Activated T-cell treated with anti-CD3 and anti-CD28 coated beads, Interleukin-2, amount 50 U/mL, for 72 hours (primary cell): ENCODE measurements at regions not wholly inside any gene's neighbourhood (a gene's known extent, or its start where the extent isn't known, plus 50 kb on each side); places are given as distances from the start of the nearest gene placed in this dataset.

Experiments
- ATAC-seq, 2 donors: fragments of 150-1000 bp; cut with Tn5 transposase; replicated peaks in 1 of 2; 2 replicates each; pipeline ENCODE4 v1.10.0; 2021; ENCODE audit warnings: moderate library complexity in 2 of 2, mild to moderate bottlenecking in 1 of 2
- DNase-seq, 2 donors: peaks; one replicate each; pipeline ENCODE4 v3.0.0; 2021 to 2022; ENCODE audit warnings: mixed read lengths in 1 of 2
- H3K27ac Mint-ChIP-seq: one replicate; pipeline ENCODE4 v1.8.0; 2022; ENCODE audit warnings: mild to moderate bottlenecking, moderate library complexity, mixed read lengths
- H3K27me3 Mint-ChIP-seq: one replicate; pipeline ENCODE4 v1.8.0; 2022; ENCODE audit warnings: low read depth, mixed read lengths
- H3K36me3 Mint-ChIP-seq, 2 donors: one replicate each; pipeline ENCODE4 v1.8.0; 2022; ENCODE audit warnings: mixed read lengths in 2 of 2, mild to moderate bottlenecking in 1 of 2; ENCODE audit not compliant: insufficient read depth in 2 of 2
- H3K4me1 Mint-ChIP-seq: one replicate; pipeline ENCODE4 v1.8.0; 2022; ENCODE audit warnings: low read depth, mixed read lengths
- H3K4me3 Mint-ChIP-seq, 2 donors: one replicate each; pipeline ENCODE4 v1.8.0; 2022; ENCODE audit warnings: mild to moderate bottlenecking in 2 of 2, mixed read lengths in 2 of 2, moderate library complexity in 2 of 2
- H3K9me3 Mint-ChIP-seq, 2 donors: one replicate each; pipeline ENCODE4 v1.8.0; 2022; ENCODE audit warnings: mixed read lengths in 2 of 2

GRCh38 chr21:16891821-16892220 lies 621.0 kb upstream of the CXADR start:
- DNase-seq (no peak), ATAC-seq (no peak)
- H3K27me3 Mint-ChIP-seq = no peaks in the 10 kb centered on the region
- no peak overlapping the region for H3K27ac Mint-ChIP-seq
- peaks cover 4 to 8% of the 10 kb centered on the region in 2 donors for H3K9me3 Mint-ChIP-seq
- no peaks in the 10 kb centered on the region for H3K36me3 Mint-ChIP-seq
- no peak overlapping the region for H3K4me3 Mint-ChIP-seq
- H3K4me1 Mint-ChIP-seq = no peaks in the 10 kb centered on the region

- DNase-seq (no peak), ATAC-seq (no peak)
- no peak overlapping the region for H3K4me3 Mint-ChIP-seq
- H3K36me3 Mint-ChIP-seq = peaks cover 0 to 3% of the 10 kb centered on the region in 2 donors
- peaks cover 2 to 7% of the 10 kb centered on the region in 2 donors for H3K9me3 Mint-ChIP-seq
- no peaks in the 10 kb centered on the region for H3K4me1 Mint-ChIP-seq
- no peak overlapping the region for H3K27ac Mint-ChIP-seq
- no peaks in the 10 kb centered on the region for H3K27me3 Mint-ChIP-seq
Observed at GRCh38 chr21:16900685-16901084, 612.2 kb upstream of the CXADR start.

GRCh38 chr21:16908077-16908476 lies 604.8 kb upstream of the CXADR start:
- no peak for ATAC-seq
- peaks cover 1 to 3% of the 10 kb centered on the region in 2 donors for H3K36me3 Mint-ChIP-seq
- peaks cover 7 to 12% of the 10 kb centered on the region in 2 donors for H3K9me3 Mint-ChIP-seq
- no peak overlapping the region for H3K27ac Mint-ChIP-seq
- no peak overlapping the region for H3K4me3 Mint-ChIP-seq
- DNase-seq = no peak
- H3K4me1 Mint-ChIP-seq = no peaks in the 10 kb centered on the region
- H3K27me3 Mint-ChIP-seq = no peaks in the 10 kb centered on the region

- no peak for ATAC-seq
- DNase-seq = no peak
- Mint-ChIP-seq H3K27me3 (no peaks in the 10 kb centered on the region), H3K4me3 (no peak overlapping the region), H3K4me1 (no peaks in the 10 kb centered on the region), H3K36me3 (peaks cover 0 to 4% of the 10 kb centered on the region in 2 donors), H3K9me3 (peaks cover 11 to 12% of the 10 kb centered on the region in 2 donors), H3K27ac (no peak overlapping the region)
Observed at GRCh38 chr21:16910435-16911165, 602.2 kb upstream of the CXADR start.

GRCh38 chr21:16911166-16911607 lies 601.7 kb upstream of the CXADR start:
- Mint-ChIP-seq H3K9me3 (peaks cover 11 to 14% of the 10 kb centered on the region in 2 donors), H3K4me1 (no peaks in the 10 kb centered on the region), H3K27me3 (no peaks in the 10 kb centered on the region), H3K36me3 (peaks cover 0 to 4% of the 10 kb centered on the region in 2 donors), H3K27ac (no peak overlapping the region), H3K4me3 (no peak overlapping the region)
- ATAC-seq (no peak), DNase-seq (no peak)

- DNase-seq = no peak
- no peaks in the 10 kb centered on the region for H3K4me1 Mint-ChIP-seq
- ATAC-seq = no peak
- H3K9me3 Mint-ChIP-seq = peaks cover 8 to 10% of the 10 kb centered on the region in 2 donors
- H3K27me3 Mint-ChIP-seq = no peaks in the 10 kb centered on the region
- no peak overlapping the region for H3K4me3 Mint-ChIP-seq
- no peak overlapping the region for H3K27ac Mint-ChIP-seq
- H3K36me3 Mint-ChIP-seq = peaks cover 0 to 2% of the 10 kb centered on the region in 2 donors
Observed at GRCh38 chr21:16912075-16912474, 600.8 kb upstream of the CXADR start.

GRCh38 chr21:16913010-16913409 lies 599.8 kb upstream of the CXADR start:
- no peaks in the 10 kb centered on the region for H3K4me1 Mint-ChIP-seq
- H3K36me3 Mint-ChIP-seq = peaks cover 0 to 2% of the 10 kb centered on the region in 2 donors
- H3K4me3 Mint-ChIP-seq = no peak overlapping the region
- no peaks in the 10 kb centered on the region for H3K27me3 Mint-ChIP-seq
- peaks cover 7 to 10% of the 10 kb centered on the region in 2 donors for H3K9me3 Mint-ChIP-seq
- ATAC-seq (no peak), DNase-seq (no peak)
- no peak overlapping the region for H3K27ac Mint-ChIP-seq

- no peak overlapping the region for H3K27ac Mint-ChIP-seq
- peaks cover 1 to 2% of the 10 kb centered on the region in 2 donors for H3K9me3 Mint-ChIP-seq
- no peaks in the 10 kb centered on the region for H3K27me3 Mint-ChIP-seq
- H3K4me3 Mint-ChIP-seq = no peak overlapping the region
- DNase-seq = no peak
- no peaks in the 10 kb centered on the region for H3K36me3 Mint-ChIP-seq
- ATAC-seq = no peak
- no peaks in the 10 kb centered on the region for H3K4me1 Mint-ChIP-seq
Observed at GRCh38 chr21:16928439-16928838, 584.4 kb upstream of the CXADR start.

- DNase-seq (no peak), ATAC-seq (no peak)
- no peaks in the 10 kb centered on the region for H3K4me1 Mint-ChIP-seq
- no peak overlapping the region for H3K4me3 Mint-ChIP-seq
- no peaks in the 10 kb centered on the region for H3K36me3 Mint-ChIP-seq
- H3K27me3 Mint-ChIP-seq = no peaks in the 10 kb centered on the region
- no peak overlapping the region for H3K27ac Mint-ChIP-seq
- H3K9me3 Mint-ChIP-seq = peaks cover 0 to 4% of the 10 kb centered on the region in 2 donors
Observed at GRCh38 chr21:16932314-16932713, 580.5 kb upstream of the CXADR start.

GRCh38 chr21:16942703-16943102 lies 570.1 kb upstream of the CXADR start:
- peaks cover 5 to 11% of the 10 kb centered on the region in 2 donors for H3K9me3 Mint-ChIP-seq

GRCh38 chr21:16943231-16943630 lies 569.6 kb upstream of the CXADR start:
- H3K4me3 Mint-ChIP-seq = no peak overlapping the region
- ATAC-seq = no peak

More at GRCh38 chr21:16942703-16943102, 570.1 kb upstream of the CXADR start:
- Mint-ChIP-seq H3K36me3 (peaks cover 2% of the 10 kb centered on the region in 2 donors), H3K4me1 (no peaks in the 10 kb centered on the region), H3K27ac (no peak overlapping the region), H3K4me3 (no peak overlapping the region), H3K27me3 (no peaks in the 10 kb centered on the region)
- DNase-seq (no peak), ATAC-seq (no peak)

GRCh38 chr21:16945580-16945979 lies 567.3 kb upstream of the CXADR start:
- no peaks in the 10 kb centered on the region for H3K4me1 Mint-ChIP-seq
- no peak overlapping the region for H3K4me3 Mint-ChIP-seq
- H3K27me3 Mint-ChIP-seq = no peaks in the 10 kb centered on the region
- DNase-seq = no peak
- H3K36me3 Mint-ChIP-seq = peaks cover 2 to 4% of the 10 kb centered on the region in 2 donors
- H3K9me3 Mint-ChIP-seq = peaks cover 3 to 12% of the 10 kb centered on the region in 2 donors
- ATAC-seq = no peak
- no peak overlapping the region for H3K27ac Mint-ChIP-seq

More at GRCh38 chr21:16943231-16943630, 569.6 kb upstream of the CXADR start:
- Mint-ChIP-seq H3K4me1 (no peaks in the 10 kb centered on the region), H3K36me3 (peaks cover 2% of the 10 kb centered on the region in 2 donors), H3K27me3 (no peaks in the 10 kb centered on the region), H3K27ac (no peak overlapping the region), H3K9me3 (peaks cover 5 to 12% of the 10 kb centered on the region in 2 donors)
- DNase-seq = no peak

GRCh38 chr21:16956824-16957223 lies 556.0 kb upstream of the CXADR start:
- Mint-ChIP-seq H3K4me3 (no peak overlapping the region), H3K27me3 (no peaks in the 10 kb centered on the region), H3K27ac (no peak overlapping the region), H3K4me1 (no peaks in the 10 kb centered on the region), H3K9me3 (peaks cover 9 to 13% of the 10 kb centered on the region in 2 donors), H3K36me3 (no peaks in the 10 kb centered on the region)
- ATAC-seq (no peak), DNase-seq (no peak)

GRCh38 chr21:16965424-16965823 lies 547.4 kb upstream of the CXADR start:
- Mint-ChIP-seq H3K4me1 (no peaks in the 10 kb centered on the region), H3K36me3 (peaks cover 0 to 3% of the 10 kb centered on the region in 2 donors), H3K4me3 (no peak overlapping the region), H3K27ac (no peak overlapping the region), H3K9me3 (peaks cover 12 to 13% of the 10 kb centered on the region in 2 donors), H3K27me3 (no peaks in the 10 kb centered on the region)
- DNase-seq (no peak), ATAC-seq (no peak)
